ENCODE measurements at regions not wholly inside any gene's neighbourhood (a gene's known extent, or its start where the extent isn't known, plus 50 kb on each side); places are given as distances from the start of the nearest gene placed in this dataset.

DNA sequence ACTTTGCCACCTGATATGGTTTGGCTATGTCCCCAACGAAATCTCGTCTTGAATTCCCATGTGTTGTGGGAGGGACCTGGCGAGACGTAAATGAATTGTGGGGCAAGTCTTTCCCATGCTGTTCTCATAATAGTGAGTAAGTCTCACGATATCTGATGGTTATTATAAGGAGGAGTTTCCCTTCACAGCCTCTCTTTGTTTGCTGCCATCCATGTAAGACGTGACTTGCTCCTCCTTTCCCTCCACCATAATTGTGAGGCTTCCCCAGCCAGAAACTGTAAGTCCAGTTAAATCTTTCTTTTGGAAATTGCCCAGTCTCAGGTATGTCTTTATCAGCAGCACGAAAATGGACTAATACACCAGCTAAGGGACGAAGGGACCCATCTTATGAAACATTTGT is 1303.3 kb downstream of the SUCLG1 start:
- H3K9me3 Mint-ChIP-seq: peaks cover 2 to 36% (median 7%) of the 10 kb centered on the region in 11 donors
- intact Hi-C loops (cut with micrococcal nuclease): no loop called here
- no peaks in the 10 kb centered on the region for H3K27me3 ChIP-seq (ENCODE audit: control insufficient read depth in 2 of 2, insufficient read depth in 2 of 2, low read length in 2 of 2)
- H3K4me3 ChIP-seq (ENCODE audit: low read length): no peak overlapping the region
- H3K27me3 Mint-ChIP-seq: no peaks in the 10 kb centered on the region
- CTCF ChIA-PET: no interaction called here
- no peaks in the 10 kb centered on the region for H3K4me1 Mint-ChIP-seq
- H3K4me1 ChIP-seq (ENCODE audit: control insufficient read depth in 2 of 2, insufficient read depth in 2 of 2, low read length in 2 of 2): no peaks in the 10 kb centered on the region
- no peak for ATAC-seq
- no peaks in the 10 kb centered on the region for H3K9me3 ChIP-seq (ENCODE audit: control insufficient read depth in 2 of 3, low read length in 3 of 3)
- H3K36me3 Mint-ChIP-seq: no peaks in the 10 kb centered on the region
- DNase-seq: no peak
- POLR2A ChIA-PET: no interaction called here
- no peak overlapping the region for H3K4me3 Mint-ChIP-seq
- no peaks in the 10 kb centered on the region for H3K36me3 ChIP-seq (ENCODE audit: control insufficient read depth in 2 of 3, insufficient read depth in 3 of 3, low read length in 3 of 3)
- no peak overlapping the region for H3K27ac ChIP-seq (ENCODE audit: low read depth, low read length)
- H3K27ac Mint-ChIP-seq: no peak overlapping the region

DNA sequence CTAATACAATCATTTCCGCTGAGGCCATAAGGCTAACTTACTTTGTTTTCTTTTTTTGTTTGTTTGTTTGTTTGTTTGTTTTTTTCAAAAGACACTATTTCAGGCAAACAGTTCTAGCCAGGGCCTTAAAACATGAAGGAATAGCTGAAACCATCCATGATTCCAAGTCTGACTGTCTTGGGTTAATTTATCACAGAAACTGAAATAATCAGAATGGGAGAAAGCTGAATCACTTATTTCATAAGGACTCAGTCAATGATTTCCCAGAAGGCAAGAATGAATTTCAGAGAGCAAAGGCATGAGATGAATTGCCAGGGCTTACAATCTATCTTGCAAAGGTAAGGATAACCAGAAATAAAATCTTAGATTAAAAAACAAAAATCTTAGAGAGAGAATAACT is 1315.1 kb downstream of the SUCLG1 start:
- H3K27ac ChIP-seq (ENCODE audit: low read depth, low read length): no peak overlapping the region
- H3K4me1 ChIP-seq (ENCODE audit: control insufficient read depth in 2 of 2, insufficient read depth in 2 of 2, low read length in 2 of 2): no peaks in the 10 kb centered on the region
- Mint-ChIP-seq H3K36me3 (peaks cover 0 to 4% (median 0%) of the 10 kb centered on the region in 5 donors), H3K9me3 (peaks cover 0 to 12% (median 2%) of the 10 kb centered on the region in 11 donors), H3K27me3 (no peaks in the 10 kb centered on the region), H3K4me1 (no peaks in the 10 kb centered on the region), H3K4me3 (no peak overlapping the region), H3K27ac (no peak overlapping the region)
- intact Hi-C loops (cut with micrococcal nuclease): no loop called here
- DNase-seq: no peak
- H3K36me3 ChIP-seq (ENCODE audit: control insufficient read depth in 2 of 3, insufficient read depth in 3 of 3, low read length in 3 of 3): no peaks in the 10 kb centered on the region
- H3K9me3 ChIP-seq (ENCODE audit: control insufficient read depth in 2 of 3, low read length in 3 of 3): no peaks in the 10 kb centered on the region
- no peaks in the 10 kb centered on the region for H3K27me3 ChIP-seq (ENCODE audit: control insufficient read depth in 2 of 2, insufficient read depth in 2 of 2, low read length in 2 of 2)
- ATAC-seq: no peak
- ChIA-PET POLR2A (interaction anchor here (0.5 kb wide), 1 partner anchor 10 kb away, joined by 3 read pairs; no protein-coding TSS in a partner anchor), CTCF (no interaction called here)
- H3K4me3 ChIP-seq (ENCODE audit: low read length): no peak overlapping the region

DNA sequence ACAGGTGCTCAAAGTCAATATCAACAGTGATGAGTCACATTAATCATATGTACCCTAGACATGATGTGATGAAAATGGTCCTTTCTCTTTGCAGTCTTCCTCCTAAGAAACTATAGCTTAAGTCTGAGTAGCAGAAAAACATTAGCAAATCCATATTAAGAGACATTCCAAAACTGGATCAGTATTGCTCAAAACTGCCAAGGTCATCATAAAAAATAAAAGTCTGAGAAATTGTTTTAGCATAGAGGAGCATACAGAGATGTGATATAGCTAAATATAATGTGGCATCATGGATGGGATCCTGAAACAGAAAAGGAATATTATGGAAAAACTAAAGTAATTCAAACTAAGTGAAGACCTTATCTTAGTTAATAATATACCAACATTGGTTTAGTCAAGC is 1316.1 kb downstream of the SUCLG1 start:
- POLR2A ChIA-PET: no interaction called here
- CTCF ChIA-PET: no interaction called here
- no peak for ATAC-seq
- no peaks in the 10 kb centered on the region for H3K27me3 Mint-ChIP-seq
- Histone ChIP-seq H3K4me1 (ENCODE audit: control insufficient read depth in 2 of 2, insufficient read depth in 2 of 2, low read length in 2 of 2) (no peaks in the 10 kb centered on the region), H3K9me3 (ENCODE audit: control insufficient read depth in 2 of 3, low read length in 3 of 3) (no peaks in the 10 kb centered on the region), H3K27ac (ENCODE audit: low read depth, low read length) (no peak overlapping the region), H3K36me3 (ENCODE audit: control insufficient read depth in 2 of 3, insufficient read depth in 3 of 3, low read length in 3 of 3) (no peaks in the 10 kb centered on the region), H3K27me3 (ENCODE audit: control insufficient read depth in 2 of 2, insufficient read depth in 2 of 2, low read length in 2 of 2) (no peaks in the 10 kb centered on the region), H3K4me3 (ENCODE audit: low read length) (no peak overlapping the region)
- no peak overlapping the region for H3K4me3 Mint-ChIP-seq
- peaks cover 0 to 12% (median 2%) of the 10 kb centered on the region in 11 donors for H3K9me3 Mint-ChIP-seq
- intact Hi-C loops (cut with micrococcal nuclease): no loop called here
- H3K36me3 Mint-ChIP-seq: peaks cover 0 to 4% (median 0%) of the 10 kb centered on the region in 5 donors
- H3K4me1 Mint-ChIP-seq: no peaks in the 10 kb centered on the region
- H3K27ac Mint-ChIP-seq: no peak overlapping the region
- DNase-seq: no peak

- no peaks in the 10 kb centered on the region for H3K4me1 ChIP-seq (ENCODE audit: control insufficient read depth in 2 of 2, insufficient read depth in 2 of 2, low read length in 2 of 2)
- no peak overlapping the region for H3K4me3 ChIP-seq (ENCODE audit: low read length)
- H3K9me3 ChIP-seq (ENCODE audit: control insufficient read depth in 2 of 3, low read length in 3 of 3): no peaks in the 10 kb centered on the region
- CTCF ChIA-PET: no interaction called here
- intact Hi-C loops (cut with micrococcal nuclease): no loop called here
- Mint-ChIP-seq H3K27me3 (no peaks in the 10 kb centered on the region), H3K27ac (no peak overlapping the region), H3K4me1 (no peaks in the 10 kb centered on the region), H3K4me3 (no peak overlapping the region), H3K36me3 (no peaks in the 10 kb centered on the region), H3K9me3 (peaks cover 0 to 12% (median 4%) of the 10 kb centered on the region in 11 donors)
- no peak overlapping the region for H3K27ac ChIP-seq (ENCODE audit: low read depth, low read length)
- H3K27me3 ChIP-seq (ENCODE audit: control insufficient read depth in 2 of 2, insufficient read depth in 2 of 2, low read length in 2 of 2): no peaks in the 10 kb centered on the region
- no peaks in the 10 kb centered on the region for H3K36me3 ChIP-seq (ENCODE audit: control insufficient read depth in 2 of 3, insufficient read depth in 3 of 3, low read length in 3 of 3)
- POLR2A ChIA-PET: no interaction called here
- ATAC-seq: no peak
- no peak for DNase-seq
Observed at GRCh38 chr2:83115606-83116005, 1343.5 kb downstream of the SUCLG1 start.

GRCh38 chr2:83115155-83115554 is 1343.9 kb downstream of the SUCLG1 start:
- DNase-seq: no peak
- ATAC-seq: no peak
- H3K27me3 Mint-ChIP-seq: no peaks in the 10 kb centered on the region
- ChIA-PET POLR2A (no interaction called here), CTCF (no interaction called here)
- Histone ChIP-seq H3K27ac (ENCODE audit: low read depth, low read length) (no peak overlapping the region), H3K4me1 (ENCODE audit: control insufficient read depth in 2 of 2, insufficient read depth in 2 of 2, low read length in 2 of 2) (no peaks in the 10 kb centered on the region), H3K36me3 (ENCODE audit: control insufficient read depth in 2 of 3, insufficient read depth in 3 of 3, low read length in 3 of 3) (no peaks in the 10 kb centered on the region), H3K4me3 (ENCODE audit: low read length) (no peak overlapping the region), H3K27me3 (ENCODE audit: control insufficient read depth in 2 of 2, insufficient read depth in 2 of 2, low read length in 2 of 2) (no peaks in the 10 kb centered on the region), H3K9me3 (ENCODE audit: control insufficient read depth in 2 of 3, low read length in 3 of 3) (no peaks in the 10 kb centered on the region)
- H3K27ac Mint-ChIP-seq: no peak overlapping the region
- H3K9me3 Mint-ChIP-seq: peaks cover 0 to 16% (median 4%) of the 10 kb centered on the region in 11 donors
- intact Hi-C loops (cut with micrococcal nuclease): no loop called here
- no peaks in the 10 kb centered on the region for H3K36me3 Mint-ChIP-seq
- no peak overlapping the region for H3K4me3 Mint-ChIP-seq
- no peaks in the 10 kb centered on the region for H3K4me1 Mint-ChIP-seq

DNA sequence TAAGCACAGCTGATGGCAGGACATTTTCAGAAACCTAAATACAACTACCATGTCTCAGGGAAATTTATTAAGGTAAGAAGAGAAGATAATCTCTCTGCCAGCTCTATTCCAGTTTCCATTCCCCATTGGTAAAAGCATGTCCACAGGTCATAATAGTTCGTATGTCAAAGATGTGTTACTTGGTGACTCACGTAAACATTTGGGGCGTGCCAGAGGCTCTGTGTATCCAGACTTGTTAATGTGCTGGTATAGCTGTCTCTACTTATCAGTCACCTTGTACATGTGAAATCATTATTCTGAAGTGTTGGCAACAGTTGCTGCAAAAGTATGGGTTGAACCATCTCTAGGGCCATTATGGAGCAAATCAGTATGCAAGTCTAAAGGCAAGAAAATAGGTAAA is 1345.1 kb downstream of the SUCLG1 start:
- Histone ChIP-seq H3K27ac (ENCODE audit: low read depth, low read length) (no peak overlapping the region), H3K9me3 (ENCODE audit: control insufficient read depth in 2 of 3, low read length in 3 of 3) (peaks cover 0 to 3% (median 0%) of the 10 kb centered on the region in 3 experiments), H3K36me3 (ENCODE audit: control insufficient read depth in 2 of 3, insufficient read depth in 3 of 3, low read length in 3 of 3) (no peaks in the 10 kb centered on the region), H3K4me1 (ENCODE audit: control insufficient read depth in 2 of 2, insufficient read depth in 2 of 2, low read length in 2 of 2) (no peaks in the 10 kb centered on the region), H3K27me3 (ENCODE audit: control insufficient read depth in 2 of 2, insufficient read depth in 2 of 2, low read length in 2 of 2) (no peaks in the 10 kb centered on the region), H3K4me3 (ENCODE audit: low read length) (no peak overlapping the region)
- H3K27ac Mint-ChIP-seq: no peak overlapping the region
- ChIA-PET CTCF (no interaction called here), POLR2A (no interaction called here)
- peaks cover 0 to 15% (median 7%) of the 10 kb centered on the region in 11 donors for H3K9me3 Mint-ChIP-seq
- DNase-seq (no peak), ATAC-seq (no peak)
- intact Hi-C loops (cut with micrococcal nuclease): no loop called here
- H3K36me3 Mint-ChIP-seq: peaks cover 0 to 4% (median 0%) of the 10 kb centered on the region in 5 donors
- H3K4me1 Mint-ChIP-seq: no peaks in the 10 kb centered on the region
- no peaks in the 10 kb centered on the region for H3K27me3 Mint-ChIP-seq
- no peak overlapping the region for H3K4me3 Mint-ChIP-seq

DNA sequence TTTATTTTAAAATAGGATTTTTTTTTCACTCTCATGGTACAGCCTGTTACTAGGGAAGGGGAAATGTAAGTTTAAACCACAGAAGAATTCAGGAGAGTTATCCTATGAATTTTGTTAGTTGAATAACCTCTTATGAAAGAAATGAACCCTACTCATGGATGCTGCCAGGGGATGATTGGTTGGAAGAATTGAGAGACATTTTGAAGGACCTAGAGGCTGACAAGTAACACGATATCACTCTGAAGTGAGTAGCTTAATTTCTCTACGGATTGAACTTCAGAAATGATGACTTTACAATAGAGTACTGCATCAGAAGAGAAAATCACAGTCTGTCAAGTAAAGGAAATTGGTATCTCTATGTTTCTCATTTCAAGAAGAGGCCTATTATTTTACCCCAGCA is 1346.2 kb downstream of the SUCLG1 start:
- peaks cover 0 to 15% (median 7%) of the 10 kb centered on the region in 11 donors for H3K9me3 Mint-ChIP-seq
- ATAC-seq (no peak), DNase-seq (no peak)
- Histone ChIP-seq H3K27me3 (ENCODE audit: control insufficient read depth in 2 of 2, insufficient read depth in 2 of 2, low read length in 2 of 2) (no peaks in the 10 kb centered on the region), H3K27ac (ENCODE audit: low read depth, low read length) (no peak overlapping the region), H3K4me1 (ENCODE audit: control insufficient read depth in 2 of 2, insufficient read depth in 2 of 2, low read length in 2 of 2) (no peaks in the 10 kb centered on the region), H3K9me3 (ENCODE audit: control insufficient read depth in 2 of 3, low read length in 3 of 3) (peaks cover 0 to 3% (median 0%) of the 10 kb centered on the region in 3 experiments), H3K36me3 (ENCODE audit: control insufficient read depth in 2 of 3, insufficient read depth in 3 of 3, low read length in 3 of 3) (no peaks in the 10 kb centered on the region), H3K4me3 (ENCODE audit: low read length) (no peak overlapping the region)
- H3K27ac Mint-ChIP-seq: no peak overlapping the region
- H3K27me3 Mint-ChIP-seq: no peaks in the 10 kb centered on the region
- ChIA-PET CTCF (no interaction called here), POLR2A (no interaction called here)
- H3K36me3 Mint-ChIP-seq: peaks cover 0 to 4% (median 0%) of the 10 kb centered on the region in 5 donors
- intact Hi-C loops (cut with micrococcal nuclease): no loop called here
- no peaks in the 10 kb centered on the region for H3K4me1 Mint-ChIP-seq
- no peak overlapping the region for H3K4me3 Mint-ChIP-seq
